Lower leg skin (tissue), 3 donors: ENCODE measurements at regions not wholly inside any gene's neighbourhood (a gene's known extent, or its start where the extent isn't known, plus 50 kb on each side); places are given as distances from the start of the nearest gene placed in this dataset.

Experiments
- POLR2A ChIP-seq, 2 donors: fragments of 450-650 bp; IDR thresholded peaks; one replicate each; pipeline ENCODE4 v1.6.1; 2016 to 2017; ENCODE audit warnings: antibody characterized with exemption in 2 of 2, mild to moderate bottlenecking in 1 of 2, moderate library complexity in 1 of 2
- TF ChIP-seq, protein P1 (sequence below), 3 donors: fragments of 450-650 bp; IDR thresholded peaks; one replicate each; pipeline ENCODE4 v1.5.1; 2016; ENCODE audit warnings: antibody characterized with exemption in 3 of 3, mild to moderate bottlenecking in 3 of 3, moderate library complexity in 2 of 3

DNA sequence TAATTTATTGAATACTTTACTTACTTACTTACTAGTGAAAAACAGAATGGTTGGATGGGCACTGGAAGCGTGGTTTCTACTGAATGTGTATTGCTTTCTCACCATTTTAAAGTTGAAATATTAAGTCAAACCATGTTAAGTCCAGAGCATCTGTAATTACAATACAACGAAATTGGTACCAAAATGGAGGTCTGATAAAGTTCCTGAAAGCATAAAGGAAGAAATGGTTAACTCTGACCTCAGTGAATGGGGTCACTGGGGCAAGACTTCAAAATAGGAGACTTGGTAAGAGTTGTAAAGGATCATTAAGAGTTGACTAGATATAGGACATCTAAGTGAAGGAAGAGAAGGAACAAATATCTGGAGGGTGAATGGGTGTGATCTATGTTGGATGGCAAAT lies 237.1 kb downstream of the MAF start:
- TF ChIP-seq, protein P1, sequence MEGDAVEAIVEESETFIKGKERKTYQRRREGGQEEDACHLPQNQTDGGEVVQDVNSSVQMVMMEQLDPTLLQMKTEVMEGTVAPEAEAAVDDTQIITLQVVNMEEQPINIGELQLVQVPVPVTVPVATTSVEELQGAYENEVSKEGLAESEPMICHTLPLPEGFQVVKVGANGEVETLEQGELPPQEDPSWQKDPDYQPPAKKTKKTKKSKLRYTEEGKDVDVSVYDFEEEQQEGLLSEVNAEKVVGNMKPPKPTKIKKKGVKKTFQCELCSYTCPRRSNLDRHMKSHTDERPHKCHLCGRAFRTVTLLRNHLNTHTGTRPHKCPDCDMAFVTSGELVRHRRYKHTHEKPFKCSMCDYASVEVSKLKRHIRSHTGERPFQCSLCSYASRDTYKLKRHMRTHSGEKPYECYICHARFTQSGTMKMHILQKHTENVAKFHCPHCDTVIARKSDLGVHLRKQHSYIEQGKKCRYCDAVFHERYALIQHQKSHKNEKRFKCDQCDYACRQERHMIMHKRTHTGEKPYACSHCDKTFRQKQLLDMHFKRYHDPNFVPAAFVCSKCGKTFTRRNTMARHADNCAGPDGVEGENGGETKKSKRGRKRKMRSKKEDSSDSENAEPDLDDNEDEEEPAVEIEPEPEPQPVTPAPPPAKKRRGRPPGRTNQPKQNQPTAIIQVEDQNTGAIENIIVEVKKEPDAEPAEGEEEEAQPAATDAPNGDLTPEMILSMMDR (IDR thresholded peaks at IDR 0.05) = no peak
- no peak for TF ChIP-seq POLR2A (IDR thresholded peaks at IDR 0.05)
